Right cardiac atrium (tissue), 5 donors: ENCODE measurements at regions not wholly inside any gene's neighbourhood (a gene's known extent, or its start where the extent isn't known, plus 50 kb on each side); places are given as distances from the start of the nearest gene placed in this dataset.

Experiments used
- ATAC-seq, 2 donors: fragments of 200-7000 bp; cut with Tn5 transposase; one replicate each; pipeline versions ENCODE4 v1.8.0 to v1.9.1; 2020; ENCODE audit warnings: moderate library complexity in 2 of 2, mild to moderate bottlenecking in 1 of 2
- DNase-seq, 3 donors: peaks; one replicate each; pipeline ENCODE4 v3.0.0-alpha.2; 2020
- H3K27ac ChIP-seq: one replicate; pipeline ENCODE4 v1.5.1; 2013; ENCODE audit warnings: mild to moderate bottlenecking, low read length, control low read depth, moderate library complexity
- H3K27me3 ChIP-seq: one replicate; pipeline ENCODE4 v1.6.1; 2013; ENCODE audit not compliant: control insufficient read depth, insufficient read depth
- H3K4me1 ChIP-seq: one replicate; pipeline ENCODE4 v1.6.1; 2013; ENCODE audit warnings: low read length; ENCODE audit not compliant: control insufficient read depth, insufficient read depth
- H3K4me3 ChIP-seq: one replicate; pipeline ENCODE4 v1.5.1; 2013; ENCODE audit warnings: low read length, control low read depth
- H3K9me3 ChIP-seq: one replicate; pipeline ENCODE4 v1.6.1; 2013; ENCODE audit warnings: low read length; ENCODE audit not compliant: control insufficient read depth
- WGBS: extraction: QIAGEN DNeasy Blood & Tissue Kit; methylation state at CpG from one replicate; pipeline ENCODE4 v1.1.7; 2013; 5-methylcytosine and 5-hydroxymethylcytosine counted together
- intact Hi-C, 4 donors: fragments of 100-400 bp; cut with DNase I; formaldehyde crosslinking; loops; one replicate each; pipeline versions ENCODE4 v1.11.0 to v1.14.0; 2022 to 2023
- donor health status: healthy with polysubstance abuse.
- donor health status: DM: no; HTN: yes; CAD: no.
- donor health status: DM: no; HTN: no; CAD: no.
- donor health status: DM: no; HTN: yes; CAD: no; lungs with severe emphysema.
- donor health status: DM: yes; HTN: yes; CAD: no.

DNA sequence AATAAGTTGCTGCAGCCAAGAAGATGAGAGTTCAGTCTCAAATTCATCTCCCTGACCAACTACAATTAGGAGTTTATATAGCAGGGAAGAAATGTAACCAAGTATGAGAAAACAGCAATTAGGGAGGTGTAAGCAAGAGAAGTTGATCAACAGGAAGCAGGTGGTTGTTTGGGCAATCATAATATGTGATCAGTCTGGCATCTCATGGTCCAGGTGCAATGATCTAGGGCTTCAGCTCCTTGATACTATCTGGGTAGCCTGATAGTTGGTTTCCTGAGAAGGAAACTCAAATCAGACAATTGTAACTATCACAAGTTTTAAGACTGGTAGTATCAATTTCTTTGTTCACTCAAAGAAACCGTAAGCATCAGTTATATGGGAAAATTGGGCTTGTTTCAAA is 1574.3 kb upstream of the PABPC4L start:
- 82% methylated on average over 1 of the region's 1 CpG for WGBS

DNA sequence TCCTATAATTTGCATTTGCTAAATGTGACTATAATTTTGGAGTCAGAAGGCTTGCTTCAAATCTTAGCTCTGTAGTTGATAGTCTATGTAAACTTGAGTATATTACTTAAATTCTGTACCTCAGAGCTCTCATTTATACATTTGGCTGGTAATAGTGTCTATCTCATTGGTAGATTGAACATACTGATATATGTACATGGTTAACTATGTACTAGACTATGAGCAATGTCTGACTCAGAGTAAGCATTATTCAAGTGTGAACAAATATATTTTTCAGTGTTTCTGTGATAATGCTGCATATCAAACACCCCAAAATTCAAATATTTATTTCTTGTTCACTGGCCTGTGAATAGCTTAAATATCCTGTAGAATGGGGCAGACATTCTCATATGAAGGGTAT is 1568.9 kb upstream of the PABPC4L start:
- no peaks in the 10 kb centered on the region for H3K4me1 ChIP-seq
- no peaks in the 10 kb centered on the region for H3K9me3 ChIP-seq
- intact Hi-C loops: no loop called here
- H3K27ac ChIP-seq: no peak overlapping the region
- ATAC-seq: no peak
- H3K27me3 ChIP-seq: no peaks in the 10 kb centered on the region
- no peak overlapping the region for H3K4me3 ChIP-seq
- DNase-seq: no peak

More for the DNA sequence above, 1574.3 kb upstream of the PABPC4L start:
- Histone ChIP-seq H3K27ac (no peak overlapping the region), H3K4me3 (no peak overlapping the region), H3K27me3 (no peaks in the 10 kb centered on the region), H3K9me3 (no peaks in the 10 kb centered on the region), H3K4me1 (no peaks in the 10 kb centered on the region)
- DNase-seq: no peak
- ATAC-seq: no peak
- intact Hi-C loops: no loop called here

DNA sequence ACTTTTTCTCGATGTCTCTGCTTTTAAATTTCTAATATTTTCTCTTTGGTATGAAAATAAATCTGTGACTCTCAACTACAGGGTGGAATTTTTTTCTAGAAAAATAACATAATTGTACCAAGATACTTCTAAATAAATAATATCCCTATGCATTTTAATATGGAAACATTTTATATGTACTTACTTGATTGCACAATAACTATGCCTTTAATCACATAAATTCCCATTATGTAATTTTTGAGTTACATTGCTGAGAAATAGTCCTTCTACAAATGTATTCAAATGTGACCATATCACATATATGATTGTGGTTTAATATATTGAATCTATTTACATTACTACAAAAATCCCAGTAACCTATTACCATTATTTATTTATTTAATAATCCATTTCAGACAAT is 1543.3 kb upstream of the PABPC4L start:
- no peaks in the 10 kb centered on the region for H3K4me1 ChIP-seq
- intact Hi-C loops: no loop called here
- 82% methylated on average over 1 of the region's 1 CpG for WGBS
- no peaks in the 10 kb centered on the region for H3K27me3 ChIP-seq
- no peaks in the 10 kb centered on the region for H3K9me3 ChIP-seq
- no peak overlapping the region for H3K27ac ChIP-seq
- DNase-seq (no peak), ATAC-seq (no peak)
- H3K4me3 ChIP-seq: no peak overlapping the region

DNA sequence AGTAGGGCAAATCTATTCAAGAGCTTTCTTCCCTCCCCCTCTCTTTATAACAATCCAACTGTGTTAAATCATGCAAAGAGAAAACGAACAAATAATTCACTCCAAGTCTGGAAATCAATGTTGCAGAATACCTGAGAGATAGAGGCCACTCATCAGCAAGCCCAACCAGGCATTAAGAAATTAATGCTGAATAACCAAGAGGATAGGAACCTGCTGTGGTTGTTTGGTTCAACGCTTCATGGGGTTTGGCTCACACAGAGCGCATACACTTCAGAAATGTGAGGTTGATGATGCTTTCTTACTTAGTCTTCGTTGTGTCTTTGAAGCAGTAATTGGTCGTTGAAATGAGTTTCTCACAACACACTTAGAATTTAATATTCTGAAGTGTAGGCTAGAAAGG is 1540.0 kb upstream of the PABPC4L start:
- no peaks in the 10 kb centered on the region for H3K4me1 ChIP-seq
- H3K4me3 ChIP-seq: no peak overlapping the region
- H3K27me3 ChIP-seq: no peaks in the 10 kb centered on the region
- H3K9me3 ChIP-seq: no peaks in the 10 kb centered on the region
- no peak for DNase-seq
- intact Hi-C loops: no loop called here
- H3K27ac ChIP-seq: no peak overlapping the region
- 43% methylated on average over 5 of the region's 5 CpGs for WGBS
- ATAC-seq: no peak

DNA sequence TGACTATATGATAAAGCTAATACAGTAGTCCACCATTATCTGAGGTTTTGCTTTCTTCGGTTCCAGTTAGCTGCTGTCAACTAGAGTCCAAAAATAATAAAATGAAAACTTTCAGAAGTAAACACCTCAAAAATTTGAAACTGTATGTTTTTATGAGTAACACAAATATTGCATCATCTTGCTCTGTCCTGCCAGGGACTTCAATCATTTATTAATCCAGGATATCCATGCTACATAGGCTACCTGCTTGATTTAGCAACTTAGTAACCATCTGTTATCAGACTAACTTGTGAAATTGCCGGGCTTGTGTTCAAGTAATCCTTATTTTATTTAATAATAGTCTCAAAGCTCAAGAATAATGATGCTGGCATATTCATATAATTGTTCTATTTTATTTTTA is 1537.8 kb upstream of the PABPC4L start:
- WGBS: 77% methylated on average over 2 of the region's 2 CpGs
- Histone ChIP-seq H3K4me1 (no peaks in the 10 kb centered on the region), H3K4me3 (no peak overlapping the region), H3K27ac (no peak overlapping the region), H3K9me3 (no peaks in the 10 kb centered on the region), H3K27me3 (no peaks in the 10 kb centered on the region)
- DNase-seq (no peak), ATAC-seq (no peak)
- intact Hi-C loops: no loop called here

DNA sequence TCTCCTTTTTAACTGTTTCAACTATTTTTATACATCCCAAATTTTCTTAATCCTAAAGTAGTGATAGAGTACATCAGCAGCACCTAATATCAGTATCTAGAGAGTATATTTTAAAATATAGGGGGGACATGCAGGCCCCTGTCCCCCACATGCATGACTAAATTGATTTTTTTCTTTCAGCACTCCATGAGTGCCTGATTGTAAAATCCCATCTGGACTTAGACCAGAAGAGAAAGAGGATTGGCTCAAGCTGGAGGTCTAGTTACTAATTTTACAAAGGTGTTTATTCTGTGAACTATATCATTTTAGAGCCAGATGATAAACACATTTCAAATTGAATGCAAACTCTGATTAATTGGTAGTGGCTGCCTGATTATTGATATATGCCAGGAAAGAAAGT is 1533.9 kb upstream of the PABPC4L start:
- no peak for DNase-seq
- Histone ChIP-seq H3K4me3 (no peak overlapping the region), H3K27me3 (no peaks in the 10 kb centered on the region), H3K27ac (no peak overlapping the region), H3K4me1 (no peaks in the 10 kb centered on the region), H3K9me3 (no peaks in the 10 kb centered on the region)
- no peak for ATAC-seq
- intact Hi-C loops: no loop called here

DNA sequence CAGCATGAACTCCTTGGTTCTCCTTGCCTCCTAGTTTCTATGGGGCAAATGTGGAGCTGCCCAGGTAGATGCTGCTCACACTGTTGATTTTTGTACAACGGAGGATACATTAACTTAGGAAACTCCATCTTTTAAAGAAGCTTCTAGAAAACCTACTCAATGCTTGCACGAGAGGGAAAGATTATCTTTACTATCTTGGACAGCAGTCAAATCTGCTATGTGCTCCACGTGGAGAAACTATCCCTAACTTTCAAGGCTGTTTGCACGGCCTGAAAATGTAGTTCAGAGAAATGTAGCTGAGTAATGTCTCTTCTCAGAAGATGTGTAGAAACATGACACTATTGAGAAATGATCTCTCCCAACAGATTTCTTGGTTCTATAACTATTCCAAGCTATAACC is 1530.9 kb upstream of the PABPC4L start:
- Histone ChIP-seq H3K4me3 (no peak overlapping the region), H3K27me3 (no peaks in the 10 kb centered on the region), H3K9me3 (no peaks in the 10 kb centered on the region), H3K4me1 (no peaks in the 10 kb centered on the region), H3K27ac (no peak overlapping the region)
- ATAC-seq (no peak), DNase-seq (no peak)
- 58% methylated on average over 4 of the region's 4 CpGs for whole genome bisulfite sequencing
- intact Hi-C loops: no loop called here

DNA sequence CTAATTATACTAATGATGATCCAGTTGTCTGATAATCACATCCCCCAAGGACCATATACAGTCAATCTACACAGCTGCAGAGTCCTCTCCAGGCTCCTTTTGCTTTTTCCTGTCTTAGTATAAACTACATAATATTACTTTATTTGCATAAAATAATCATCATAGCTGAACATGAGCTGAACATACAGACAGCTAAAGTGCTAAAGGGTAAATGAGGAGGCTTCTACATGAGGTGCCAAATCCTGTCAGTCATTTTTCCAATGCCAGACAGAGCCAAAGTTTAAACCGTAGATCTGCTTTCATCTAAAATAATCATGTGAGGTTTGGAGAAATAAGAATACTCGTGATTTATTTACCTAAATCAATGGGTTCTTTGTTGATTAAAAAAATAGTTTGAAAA is 1530.1 kb upstream of the PABPC4L start:
- Histone ChIP-seq H3K9me3 (no peaks in the 10 kb centered on the region), H3K4me3 (no peak overlapping the region), H3K27ac (no peak overlapping the region), H3K4me1 (no peaks in the 10 kb centered on the region), H3K27me3 (no peaks in the 10 kb centered on the region)
- intact Hi-C loops: no loop called here
- DNase-seq: no peak
- 67% methylated on average over 2 of the region's 2 CpGs for WGBS
- ATAC-seq: no peak

DNA sequence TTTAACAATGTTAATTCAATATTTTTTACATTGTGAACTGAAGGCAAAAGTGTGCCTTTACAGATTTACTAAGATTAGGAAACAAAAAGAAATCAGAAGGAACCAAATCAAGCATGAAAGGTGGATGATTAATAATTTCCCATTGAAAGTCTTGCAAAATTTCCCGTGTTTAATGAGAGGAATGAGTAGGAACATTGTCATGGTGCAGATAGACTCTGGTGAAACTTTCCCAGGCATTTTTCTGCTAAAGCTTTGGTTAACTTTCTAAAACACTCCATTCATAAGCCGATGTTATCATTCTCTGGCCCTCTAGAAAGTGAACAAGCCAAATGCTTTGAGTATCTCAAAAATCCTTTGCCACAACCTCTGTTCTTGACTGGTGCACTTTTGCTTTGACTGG is 1522.8 kb upstream of the PABPC4L start:
- intact Hi-C loops: no loop called here
- no peaks in the 10 kb centered on the region for H3K9me3 ChIP-seq
- H3K4me3 ChIP-seq: no peak overlapping the region
- H3K27me3 ChIP-seq: no peaks in the 10 kb centered on the region
- no peak overlapping the region for H3K27ac ChIP-seq
- WGBS: 69% methylated on average over 2 of the region's 2 CpGs
- DNase-seq: no peak
- H3K4me1 ChIP-seq: no peaks in the 10 kb centered on the region
- no peak for ATAC-seq

DNA sequence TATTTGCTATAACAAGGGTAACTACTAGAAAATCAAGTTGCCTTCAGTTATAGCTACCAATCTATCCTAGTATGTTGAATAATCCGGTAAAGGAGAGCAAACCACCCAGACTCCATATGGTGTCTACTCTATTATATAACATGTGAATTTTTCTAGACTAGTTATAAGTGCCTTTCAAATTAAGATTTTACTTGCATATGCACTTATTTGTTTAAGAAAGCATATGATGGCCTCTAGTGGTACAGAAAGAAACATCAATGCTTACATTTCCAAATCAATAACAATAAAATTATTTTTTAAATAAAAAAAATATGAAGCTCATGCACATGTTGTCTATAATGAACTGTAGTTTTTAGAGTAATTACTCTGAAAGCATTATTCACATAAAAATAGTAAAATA is 1516.4 kb upstream of the PABPC4L start:
- no peaks in the 10 kb centered on the region for H3K4me1 ChIP-seq
- 86% methylated on average over 1 of the region's 1 CpG for WGBS
- DNase-seq: no peak
- ATAC-seq: no peak
- H3K9me3 ChIP-seq: no peaks in the 10 kb centered on the region
- no peaks in the 10 kb centered on the region for H3K27me3 ChIP-seq
- no peak overlapping the region for H3K27ac ChIP-seq
- H3K4me3 ChIP-seq: no peak overlapping the region
- intact Hi-C loops: no loop called here

DNA sequence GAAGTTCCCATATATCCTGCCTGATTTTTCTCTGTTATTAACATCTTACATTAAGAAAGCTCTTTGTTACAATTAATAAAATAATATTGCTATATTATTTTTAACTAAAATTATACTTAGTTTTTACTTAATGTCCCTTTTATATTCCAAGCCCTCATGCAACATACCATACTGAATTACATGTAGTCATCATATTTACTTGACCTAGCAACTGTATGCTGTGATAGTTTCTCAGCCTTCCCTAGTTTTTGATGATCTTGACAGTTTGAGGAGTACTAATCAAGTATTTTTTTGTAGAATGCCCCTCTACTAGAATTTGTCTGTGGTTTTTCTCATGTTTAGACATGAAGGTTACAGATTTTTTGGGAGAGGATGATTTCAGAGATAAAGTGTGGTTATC is 1503.8 kb upstream of the PABPC4L start:
- no peak for ATAC-seq
- no peaks in the 10 kb centered on the region for H3K9me3 ChIP-seq

DNA sequence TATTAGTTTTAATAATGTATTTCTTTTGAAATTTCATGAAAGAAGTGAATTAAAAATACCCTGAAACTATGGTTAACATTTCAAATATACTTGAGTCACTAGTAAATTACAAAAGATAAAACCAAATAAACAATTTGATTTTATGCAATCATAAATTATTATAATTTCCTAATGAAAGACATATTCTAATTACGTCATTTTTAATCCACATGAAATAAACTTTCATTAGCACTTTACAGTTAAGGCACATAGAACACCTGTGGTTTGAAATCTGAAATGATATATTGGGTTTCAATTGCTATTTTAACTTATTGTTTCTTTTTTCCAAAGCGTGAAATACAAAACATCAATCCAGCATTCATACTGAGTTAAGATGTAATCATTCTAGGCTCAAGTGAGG is 1492.5 kb upstream of the PABPC4L start:
- Histone ChIP-seq H3K9me3 (no peaks in the 10 kb centered on the region), H3K4me1 (no peaks in the 10 kb centered on the region), H3K27ac (no peak overlapping the region), H3K4me3 (no peak overlapping the region), H3K27me3 (no peaks in the 10 kb centered on the region)
- no peak for DNase-seq
- no peak for ATAC-seq
- 79% methylated on average over 2 of the region's 2 CpGs for WGBS
- intact Hi-C loops: no loop called here

More for the DNA sequence above, 1503.8 kb upstream of the PABPC4L start:
- no peak for DNase-seq
- Histone ChIP-seq H3K27me3 (no peaks in the 10 kb centered on the region), H3K4me3 (no peak overlapping the region), H3K4me1 (no peaks in the 10 kb centered on the region), H3K27ac (no peak overlapping the region)
- intact Hi-C loops: no loop called here
